ENCODE measurements at regions not wholly inside any gene's neighbourhood (a gene's known extent, or its start where the extent isn't known, plus 50 kb on each side); places are given as distances from the start of the nearest gene placed in this dataset.

DNA sequence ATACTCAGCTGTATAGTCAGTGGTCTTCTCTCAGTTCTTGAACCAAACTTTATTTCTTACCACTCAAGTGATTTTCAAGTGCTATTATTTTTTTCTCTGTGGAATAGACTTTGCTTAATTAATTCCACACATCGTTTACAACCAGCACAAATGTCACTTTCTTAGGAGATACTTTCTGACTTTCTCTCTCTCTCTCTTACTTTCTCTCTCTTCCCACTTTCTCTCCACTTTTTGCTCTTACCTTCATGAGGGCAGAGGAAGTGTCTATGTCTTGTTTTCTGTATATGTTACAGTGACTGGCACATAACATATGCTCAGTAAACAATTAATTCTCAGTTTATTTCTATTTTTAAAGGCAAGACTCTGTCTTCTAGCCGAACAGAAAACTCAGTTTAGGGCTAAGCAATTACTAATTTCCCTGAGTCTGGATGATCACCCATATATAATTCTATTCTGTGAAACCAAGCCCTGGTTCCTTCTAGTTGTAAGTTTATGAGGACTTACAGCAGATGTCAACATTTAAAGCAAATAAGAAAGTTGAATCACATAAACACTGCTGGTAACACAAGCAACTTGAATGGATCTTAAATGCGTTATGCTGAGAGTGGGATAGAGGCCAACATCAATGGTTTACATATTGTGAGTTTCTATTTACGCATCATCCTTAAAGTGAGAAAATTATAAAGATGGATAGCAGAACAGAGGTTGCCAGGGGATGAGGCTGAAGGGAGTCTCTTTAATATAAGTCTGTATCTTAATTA, 791.4 kb downstream of the MTRR start:
- DNase-seq = no peak

DNA sequence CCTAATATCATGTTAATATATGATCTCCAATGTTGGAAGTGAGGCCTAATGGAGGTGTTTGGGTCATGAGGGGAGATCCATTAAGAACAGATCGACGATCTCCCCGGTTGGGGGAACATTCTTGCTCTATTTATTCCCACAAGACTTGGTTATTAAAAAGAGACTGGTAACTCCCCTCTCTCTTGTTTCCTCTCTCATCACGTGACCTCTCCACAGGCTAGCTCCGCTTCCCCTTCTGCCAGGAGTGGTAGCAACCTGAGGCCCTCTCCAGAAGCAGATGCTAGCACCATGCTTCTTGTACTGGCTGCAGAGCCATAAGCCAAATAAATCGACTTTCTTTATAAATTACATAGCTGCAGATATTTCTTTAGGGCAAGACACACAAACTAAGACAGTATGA, 794.4 kb downstream of the MTRR start:
- DNase-seq = no peak

DNA sequence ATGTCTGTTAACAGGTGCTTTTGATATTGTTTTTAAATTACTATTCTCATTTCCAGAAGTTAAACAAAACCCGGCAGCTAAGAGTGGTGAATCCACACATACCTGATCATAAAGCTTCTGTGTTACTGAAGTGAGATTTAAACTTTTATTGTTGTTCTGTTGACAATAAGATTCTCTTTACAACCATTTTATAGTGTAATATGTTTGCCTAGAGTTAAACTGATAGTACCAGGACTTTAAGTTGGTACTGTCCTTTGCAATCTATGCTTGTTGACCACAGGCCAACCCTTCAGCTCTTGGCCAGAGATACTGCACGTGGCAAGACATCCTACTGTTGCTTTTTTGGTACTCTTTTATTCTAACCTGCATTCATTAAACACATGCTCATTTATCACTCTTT, 806.2 kb downstream of the MTRR start:
- DNase-seq = no peak

DNA sequence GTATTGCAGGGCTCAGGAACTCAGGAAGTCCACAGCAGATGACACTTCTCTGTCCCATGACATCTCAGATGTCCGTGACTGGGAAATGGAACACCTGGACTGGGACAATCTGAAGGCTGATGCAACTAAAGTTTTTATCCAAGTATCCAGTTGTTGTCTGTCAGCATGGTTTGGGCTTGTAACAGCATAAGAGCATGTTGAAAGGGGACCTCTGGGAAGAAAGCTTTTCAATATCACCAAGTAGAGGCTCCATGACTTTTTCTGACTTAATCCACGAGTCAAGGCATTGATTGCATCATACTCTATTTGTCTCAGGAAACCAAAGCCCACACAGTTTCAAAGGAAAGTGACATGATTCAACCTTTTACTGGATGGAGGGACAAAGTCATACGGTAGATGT, 807.7 kb downstream of the MTRR start:
- DNase-seq = no peak

DNA sequence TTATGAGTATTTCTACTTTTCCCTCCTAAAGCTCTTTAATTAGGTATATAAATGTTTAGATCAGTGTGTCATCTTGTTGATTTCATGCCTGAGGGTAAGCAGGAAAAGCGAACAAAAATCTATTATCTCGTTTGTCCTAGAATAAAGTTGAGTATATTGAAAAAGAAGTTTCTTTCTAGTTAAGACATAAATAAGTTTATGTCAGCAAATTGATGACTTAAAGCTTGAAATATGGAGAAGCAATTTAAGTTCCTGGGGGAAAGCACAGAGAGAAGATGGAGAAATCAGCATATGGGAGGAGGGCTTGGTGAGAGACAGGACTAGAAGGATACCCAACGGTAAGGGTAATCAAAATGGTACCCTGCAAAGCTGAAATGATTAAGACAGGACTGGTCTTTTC, 813.4 kb downstream of the MTRR start:
- no peak for DNase-seq

DNA sequence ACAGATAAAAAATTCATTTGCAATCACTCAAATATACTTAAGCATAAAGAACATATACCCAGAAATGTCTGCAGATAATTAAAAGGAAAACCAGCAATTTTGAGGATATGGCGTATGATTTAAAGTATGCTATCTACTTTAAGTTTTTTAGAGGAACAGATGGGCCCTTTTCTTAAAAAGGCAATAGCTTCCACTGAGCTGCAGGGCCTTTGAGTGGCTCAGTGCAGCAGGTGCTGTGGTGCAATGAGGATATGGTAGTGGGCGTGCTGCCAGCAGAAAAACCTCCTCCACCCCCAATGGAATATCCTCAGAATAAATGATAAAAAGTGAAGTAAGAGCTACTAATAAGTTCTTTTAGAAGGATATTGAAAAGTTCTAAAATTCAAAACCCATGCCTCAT, 814.5 kb downstream of the MTRR start:
- DNase-seq = no peak

DNA sequence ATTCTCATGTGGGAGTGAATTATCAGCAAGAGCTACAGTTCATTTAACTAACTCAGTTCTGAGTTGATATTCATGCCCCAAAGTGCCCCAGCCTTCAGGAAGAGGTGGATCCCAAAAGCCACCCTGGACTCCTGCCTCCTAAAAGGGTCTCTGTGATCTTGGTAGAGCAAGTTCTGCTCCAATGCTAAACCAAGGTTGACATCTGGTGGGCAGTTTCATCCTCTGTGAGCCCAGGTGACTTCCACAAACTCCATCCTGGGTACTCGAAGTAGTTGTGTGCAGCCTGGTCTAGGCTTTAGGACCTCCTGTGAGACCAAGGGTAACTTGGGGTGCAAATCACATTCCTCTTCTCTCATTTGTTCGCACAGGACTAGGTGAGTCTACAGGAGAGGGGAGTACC, 816.8 kb downstream of the MTRR start:
- no peak for DNase-seq

DNA sequence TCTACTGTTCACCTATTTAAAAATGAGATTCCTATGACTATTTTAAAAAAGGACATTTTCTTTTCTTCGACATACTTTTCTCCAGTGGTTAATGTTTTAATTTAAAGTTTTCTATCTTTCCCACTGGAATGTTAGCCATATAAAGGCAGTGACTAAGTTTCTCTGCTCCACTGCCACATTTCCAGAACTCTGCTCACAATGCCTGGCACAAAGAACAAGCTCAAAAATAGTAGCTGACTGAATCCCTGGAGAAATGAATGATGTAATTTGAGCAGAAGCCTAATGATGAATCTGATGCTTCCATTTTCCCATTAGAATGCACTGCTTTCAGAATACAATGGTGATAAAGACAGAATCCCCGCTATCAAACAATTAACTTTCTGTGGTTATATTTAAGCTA, 817.8 kb downstream of the MTRR start:
- no peak for DNase-seq

DNA sequence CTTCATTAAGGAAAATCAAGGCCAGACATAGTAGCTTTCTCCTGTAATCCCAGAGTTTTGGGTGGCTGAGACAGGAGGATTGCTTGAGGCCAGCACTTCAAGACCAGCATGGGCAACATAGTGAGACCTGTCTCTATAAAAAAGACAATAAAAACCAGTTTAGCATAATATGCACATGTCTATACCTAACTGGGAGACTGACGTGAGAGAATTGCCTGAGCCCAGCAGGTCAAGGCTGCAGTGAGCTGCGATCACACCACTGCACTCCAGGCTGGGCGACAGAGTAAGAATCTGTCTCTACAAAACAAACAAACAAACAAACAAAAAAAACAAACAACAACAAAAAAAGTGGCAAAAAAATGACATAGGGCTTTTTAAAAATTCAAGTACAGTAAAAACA, 820.8 kb downstream of the MTRR start:
- DNase-seq = no peak

DNA sequence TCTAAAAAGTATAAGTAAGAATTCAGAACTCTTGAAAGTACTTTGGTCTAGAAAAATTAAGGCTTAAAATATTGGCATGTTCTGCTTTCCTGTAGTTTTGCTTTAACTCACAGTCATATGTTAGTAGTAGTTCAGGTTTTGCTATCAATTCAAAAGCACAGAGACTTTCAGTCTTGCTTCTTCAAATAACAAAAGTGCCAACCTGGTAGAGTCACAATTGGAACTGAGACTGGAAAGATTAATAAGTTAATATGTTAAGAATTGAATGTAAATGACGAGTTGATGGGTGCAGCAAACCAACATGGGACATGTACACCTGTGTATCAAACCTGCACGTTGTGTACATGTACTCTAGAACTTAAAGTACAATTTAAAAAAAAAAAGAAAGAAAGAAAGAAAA, 822.3 kb downstream of the MTRR start:
- no peak for DNase-seq

DNA sequence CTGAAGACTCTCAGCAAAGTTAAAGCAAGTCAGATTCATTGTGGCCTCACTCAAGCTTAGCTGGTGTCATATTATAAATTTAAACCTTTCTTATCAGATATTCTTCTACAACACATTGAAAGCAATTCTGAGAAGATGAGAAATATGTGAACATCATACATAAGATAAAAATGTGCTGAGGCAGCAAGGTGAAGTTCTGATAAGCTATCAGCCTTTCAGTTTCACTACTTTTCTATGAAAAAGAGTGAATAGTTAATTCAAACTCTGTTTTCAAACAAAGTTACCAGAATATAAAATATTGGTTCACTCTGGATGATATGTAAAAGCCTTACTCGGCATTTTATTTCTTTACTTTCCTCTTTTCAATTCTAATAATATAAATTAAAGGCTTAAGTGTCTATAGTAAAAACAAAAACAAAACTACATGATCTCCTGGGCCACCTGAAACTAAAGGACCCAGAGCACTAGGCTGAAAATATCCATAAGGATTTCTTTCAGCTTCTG, 824.4 kb downstream of the MTRR start:
- no peak for DNase-seq

DNA sequence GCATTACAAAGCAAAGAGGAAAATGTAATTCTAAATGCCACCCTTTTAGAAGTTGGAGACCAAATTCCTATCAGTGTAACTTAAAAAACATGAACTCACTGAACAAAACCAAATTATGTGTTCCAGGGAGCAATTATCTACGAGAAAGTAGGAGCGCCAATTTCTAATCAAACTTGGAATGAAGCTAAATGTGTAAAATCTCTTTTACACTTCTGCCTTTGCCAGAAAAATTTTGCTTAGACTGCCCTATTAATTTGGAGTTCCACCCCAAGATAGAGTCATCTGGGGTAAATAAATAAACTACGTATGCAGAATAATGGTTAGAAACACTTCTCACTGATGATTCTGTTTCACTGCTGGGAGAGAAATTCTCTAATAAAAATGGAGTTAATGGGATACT, 825.6 kb downstream of the MTRR start:
- DNase-seq = no peak

DNA sequence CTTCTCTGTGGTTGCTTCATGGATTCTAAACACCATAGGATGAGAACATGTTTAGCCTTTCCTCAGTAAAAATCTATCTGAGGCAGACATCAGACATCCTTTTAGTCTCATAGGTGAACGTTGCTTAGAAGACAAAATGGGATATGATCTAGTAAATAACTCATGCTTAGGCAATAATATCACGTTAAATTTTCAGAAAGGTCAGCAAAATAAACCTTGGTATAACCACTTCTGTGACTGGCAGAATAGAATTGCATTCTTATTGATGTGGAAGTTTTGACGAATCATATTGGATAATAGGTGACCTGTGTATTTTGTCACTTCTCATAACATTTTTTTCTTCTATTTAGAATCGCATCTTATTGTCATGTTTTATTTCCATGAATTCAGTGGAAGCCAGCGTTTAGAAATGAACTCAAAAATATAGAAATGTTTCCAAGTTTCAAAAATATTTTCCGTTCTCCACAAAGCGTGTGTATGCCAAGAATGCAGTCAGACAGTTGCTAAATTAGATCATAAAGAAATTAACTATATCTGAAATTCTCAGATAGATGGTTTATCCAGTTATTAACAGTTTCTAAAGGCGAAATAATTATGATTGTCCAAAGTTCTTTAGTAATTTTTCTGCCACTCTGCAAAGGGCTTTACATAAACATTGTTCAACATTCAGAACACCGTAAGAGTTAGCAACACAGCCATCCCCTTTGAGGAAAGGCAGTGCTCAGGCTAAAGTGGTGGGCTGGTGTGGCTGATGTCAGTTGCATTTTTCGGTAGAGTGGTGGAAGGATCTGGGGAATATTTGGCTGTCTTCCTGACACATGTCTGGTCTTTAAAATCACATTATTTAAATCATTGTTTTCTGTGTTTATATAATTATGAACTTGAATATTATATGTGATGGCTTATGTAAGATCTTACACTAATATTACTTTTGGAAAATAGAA, 827.2 kb downstream of the MTRR start:
- DNase-seq = no peak

DNA sequence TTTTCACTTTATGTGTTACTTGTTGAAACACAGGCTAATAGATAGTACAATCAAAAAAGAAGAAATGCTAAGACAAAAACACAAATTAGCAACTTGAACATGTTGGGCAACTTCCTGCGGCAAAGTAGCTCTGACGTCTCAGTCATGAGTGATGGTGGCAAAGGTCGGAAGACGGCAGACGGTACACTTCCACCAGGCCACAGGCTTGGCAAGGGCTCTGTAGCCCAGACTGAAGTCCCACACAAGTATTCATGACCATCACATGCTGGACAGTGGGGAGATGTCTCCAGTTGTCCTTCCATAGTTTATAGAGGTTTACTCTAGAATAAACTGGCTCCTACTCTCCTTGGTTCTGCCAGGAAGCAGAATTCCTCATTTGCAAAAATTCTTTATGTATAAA, 831.3 kb downstream of the MTRR start:
- no peak for DNase-seq

DNA sequence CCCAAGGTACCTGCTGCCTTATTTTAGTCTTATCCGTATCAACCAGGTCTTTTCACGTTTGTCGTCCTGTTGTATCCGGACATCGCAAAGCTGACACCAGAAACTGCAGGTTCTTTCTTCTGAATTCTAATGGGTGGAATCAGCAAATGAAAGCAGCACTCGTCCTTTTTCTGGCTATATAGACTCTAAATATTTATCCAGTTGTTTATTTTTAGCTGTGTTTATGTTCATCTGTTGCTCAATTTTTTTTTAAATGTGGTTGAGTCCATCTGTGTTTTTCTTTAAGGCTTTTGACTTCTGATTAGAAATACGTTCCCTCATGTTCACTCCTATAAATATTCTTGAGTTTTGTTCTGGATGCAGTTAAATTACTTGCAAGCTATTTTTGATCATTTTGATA, 831.7 kb downstream of the MTRR start:
- no peak for DNase-seq

DNA sequence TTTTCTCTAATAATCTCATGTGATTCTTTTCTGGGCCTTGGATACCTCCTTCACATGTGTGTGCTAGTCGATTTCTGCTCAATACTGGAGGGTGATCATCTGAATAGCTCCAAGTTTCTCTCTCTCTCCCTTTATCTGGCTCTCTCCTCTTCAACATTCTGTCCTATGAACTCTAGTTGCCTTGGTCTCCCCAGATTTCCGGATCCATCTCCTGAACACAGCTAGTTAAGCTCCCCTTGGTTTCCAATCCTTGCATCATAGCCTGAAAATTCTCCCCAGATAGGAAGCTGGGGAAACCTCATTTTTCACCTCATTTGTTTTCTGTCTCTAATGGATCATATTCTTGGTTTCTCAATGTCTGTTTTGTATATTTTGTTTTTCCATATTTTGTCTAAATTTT, 832.3 kb downstream of the MTRR start:
- no peak for DNase-seq

DNA sequence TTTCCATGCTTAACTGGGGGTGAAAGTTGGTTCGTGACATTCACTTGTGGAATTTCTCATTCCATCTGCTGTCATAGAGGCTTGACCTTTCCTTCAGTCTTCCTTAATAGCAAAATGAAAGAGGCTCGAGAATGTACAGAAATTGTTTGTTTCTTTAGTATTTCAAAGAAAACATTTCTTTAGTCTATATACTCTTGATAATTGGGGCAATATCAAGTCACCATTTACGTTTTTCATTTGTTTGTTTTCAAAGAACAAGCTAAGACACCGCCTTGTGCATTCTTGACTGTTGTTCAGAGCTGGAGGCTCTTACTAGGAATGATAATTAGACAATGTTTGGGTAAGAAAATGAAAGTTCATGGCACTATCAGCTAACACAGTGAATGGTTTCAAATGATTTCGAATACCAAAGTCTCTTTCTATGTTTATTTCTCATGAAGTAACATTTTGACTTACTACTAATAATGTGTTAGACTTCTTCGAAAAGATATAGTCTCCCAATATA, 835.4 kb downstream of the SEMA5A start:
- DNase-seq = no peak

DNA sequence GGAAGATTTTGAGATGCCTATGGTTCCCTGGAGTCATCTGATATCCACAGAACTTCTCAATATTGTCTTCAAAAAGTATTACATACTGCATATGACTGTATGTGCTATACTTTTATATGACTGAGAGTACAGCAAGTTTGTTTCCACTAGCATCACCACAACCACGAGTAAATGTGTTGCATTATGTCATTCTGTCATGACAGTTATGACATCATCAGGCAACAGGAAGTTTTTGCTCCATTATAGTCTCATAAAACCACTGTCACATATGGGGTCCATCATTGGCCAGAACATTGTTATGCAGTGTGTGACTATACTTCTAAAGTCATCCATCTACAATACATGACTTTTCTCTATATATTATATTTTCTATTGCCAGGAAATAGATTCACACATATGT, 831.7 kb downstream of the SEMA5A start:
- no peak for DNase-seq

DNA sequence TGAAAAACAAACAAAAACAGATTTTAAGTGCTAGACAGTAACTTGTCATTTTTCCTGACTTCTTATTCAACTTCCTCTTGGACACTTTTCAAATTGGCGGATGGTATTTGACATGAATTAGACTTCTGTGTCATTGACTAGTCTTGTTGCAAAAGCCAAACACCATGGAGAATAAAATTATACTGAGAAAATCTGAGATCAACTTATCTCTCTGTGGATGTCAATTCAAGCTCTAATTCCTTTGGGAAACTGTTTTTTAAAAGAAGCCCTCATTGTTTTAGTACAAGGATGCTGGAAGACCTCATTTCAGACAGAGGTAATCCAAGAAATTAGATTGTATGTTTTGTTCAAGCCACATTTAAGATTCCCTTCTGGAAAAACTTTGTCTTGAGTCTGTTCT, 831.0 kb downstream of the SEMA5A start:
- DNase-seq = no peak

DNA sequence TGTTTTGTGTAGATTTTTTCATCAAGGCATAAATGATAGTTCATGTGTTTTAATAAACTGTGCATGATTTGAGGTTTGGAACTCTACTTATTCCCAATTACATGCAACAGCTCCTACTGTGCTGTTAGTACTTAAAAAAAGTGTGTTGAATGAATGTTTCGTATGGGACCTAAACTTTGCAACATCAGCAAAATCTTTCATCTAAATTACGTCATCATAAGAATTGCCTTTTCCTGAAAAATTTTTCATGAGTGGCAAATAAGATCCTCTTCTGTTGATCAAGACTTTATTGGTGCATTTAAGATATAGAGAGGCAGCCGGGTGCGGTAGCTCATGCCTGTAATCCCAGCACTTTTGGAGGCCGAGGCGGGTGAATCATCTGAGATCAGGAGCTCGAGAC, 826.1 kb downstream of the SEMA5A start:
- DNase-seq = no peak

DNA sequence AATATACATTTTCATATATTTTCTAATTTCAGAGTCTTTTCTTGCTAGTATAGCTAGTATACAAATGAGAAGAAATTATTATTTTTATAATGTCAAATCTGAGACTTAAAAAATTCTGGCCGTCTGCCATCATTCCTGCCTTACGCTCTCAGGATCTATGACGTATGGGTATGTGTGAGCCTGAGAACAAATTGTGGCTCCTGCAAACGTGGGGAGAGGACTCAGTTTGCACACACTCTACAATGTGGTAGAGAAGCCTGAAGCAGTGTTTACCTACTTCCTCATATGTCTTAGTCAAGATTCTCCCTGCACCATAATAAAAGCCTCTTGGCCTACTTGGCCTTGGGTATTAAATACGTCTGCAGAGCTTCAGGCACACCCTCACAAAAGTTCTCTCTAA, 825.4 kb downstream of the SEMA5A start:
- DNase-seq = no peak

DNA sequence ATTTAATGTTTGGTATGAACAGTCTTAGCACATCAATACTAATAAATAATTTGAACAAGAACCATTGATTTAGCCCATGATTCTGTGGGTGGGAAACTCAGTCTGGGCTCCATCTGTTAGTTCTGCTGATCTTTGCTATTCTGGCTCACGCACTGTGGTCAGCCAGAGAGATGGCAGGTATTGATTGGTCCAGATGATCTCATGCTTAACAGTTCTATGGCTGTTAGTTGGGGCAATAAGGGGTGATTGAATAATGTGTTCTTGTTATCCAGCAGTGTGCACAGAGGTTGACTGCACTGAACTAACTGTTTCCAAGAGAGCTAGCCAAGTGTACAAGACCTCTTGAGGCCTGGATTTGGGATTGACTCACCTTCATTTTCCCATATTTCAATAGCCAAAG, 824.3 kb downstream of the SEMA5A start:
- DNase-seq = no peak

DNA sequence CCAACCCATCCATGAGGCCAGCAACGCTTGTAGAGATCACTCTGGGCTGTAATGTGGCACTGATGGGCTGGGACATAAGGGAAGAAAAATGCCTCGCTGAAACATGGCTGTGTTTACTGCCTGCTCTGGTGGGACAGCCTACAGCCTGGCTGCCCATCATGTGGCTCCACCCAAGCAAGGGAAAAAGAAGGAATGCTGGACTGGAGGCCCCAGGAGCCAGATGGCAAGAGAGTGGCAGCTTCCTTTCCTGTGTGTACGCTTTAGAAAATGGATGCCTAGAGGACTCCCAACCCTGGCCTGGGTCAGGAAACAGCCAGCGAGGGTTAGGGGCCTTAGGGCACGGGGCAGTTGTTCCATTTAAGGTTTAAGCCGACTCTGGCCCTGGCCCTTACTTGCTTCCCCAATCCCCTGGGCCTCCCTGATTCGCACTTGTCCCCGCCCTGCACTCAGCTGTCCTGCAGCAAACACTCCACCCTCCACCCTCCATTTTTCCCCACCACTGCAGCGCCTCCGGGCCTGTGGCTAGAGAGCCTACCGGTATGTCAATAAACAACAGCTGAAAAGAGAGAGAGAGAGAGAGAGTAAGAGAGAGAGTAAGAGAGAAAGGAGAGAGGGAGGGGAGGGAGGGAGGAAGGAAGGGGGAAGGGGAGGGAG, 819.4 kb downstream of the SEMA5A start:
- no peak for DNase-seq

Measured in suppressor macrophage (primary cell).